ENCODE measurements at regions not wholly inside any gene's neighbourhood (a gene's known extent, or its start where the extent isn't known, plus 50 kb on each side); places are given as distances from the start of the nearest gene placed in this dataset.

- H3K4me1 ChIP-seq (ENCODE audit: control insufficient read depth in 1 of 2, insufficient read depth in 2 of 2, low read depth in 1 of 2, low read length in 1 of 2) = peaks cover 0 to 7% of the 10 kb centered on the region in 2 experiments; a peak in 2 of 4 replicates
- H3K27ac ChIP-seq (ENCODE audit: low read depth in 2 of 2, low read length in 1 of 2) = no peak overlapping the region
- no peaks in the 10 kb centered on the region for H3K79me2 ChIP-seq (ENCODE audit: insufficient read depth)
- no peak overlapping the region for H3K4me3 ChIP-seq (ENCODE audit: low read depth in 2 of 2, low read length in 1 of 2)
- H3K4me2 ChIP-seq = no peak overlapping the region
- H2AFZ ChIP-seq (ENCODE audit: low read depth) = no peak overlapping the region
- no peak overlapping the region for H3K9ac ChIP-seq
- ChIA-PET POLR2A (no interaction called here), CTCF (interaction anchor here (1.2 to 1.4 kb wide), 2 partner anchors 23 to 27 kb away, joined by 3 to 4 read pairs; no protein-coding TSS in a partner anchor)
- no peaks in the 10 kb centered on the region for H3K27me3 ChIP-seq (ENCODE audit: insufficient read depth)
- DNase-seq = no peak
- no peaks in the 10 kb centered on the region for H3K9me3 ChIP-seq
- TF ChIP-seq CTCF (IDR thresholded peaks at IDR 0.05) = no peak
- no peak for TF ChIP-seq ZBTB33 (IDR thresholded peaks at IDR 0.05; ENCODE audit: borderline replicate concordance, low read depth)
- no peak for TF ChIP-seq JUND (IDR thresholded peaks at IDR 0.05)
- no peak for TF ChIP-seq NFIC (IDR thresholded peaks at IDR 0.05; ENCODE audit: borderline replicate concordance)
- no peak for TF ChIP-seq POLR2AphosphoS5 (IDR thresholded peaks at IDR 0.05; ENCODE audit: low read depth, low read length)
- no peak for TF ChIP-seq ELF1 (IDR thresholded peaks at IDR 0.05)
- TF ChIP-seq MXI1 (IDR thresholded peaks at IDR 0.05; ENCODE audit: low read depth, low read length) = no peak
- no peak for TF ChIP-seq REST (IDR thresholded peaks at IDR 0.05; ENCODE audit: low read depth, low read length)
- no peak for TF ChIP-seq RCOR1 (IDR thresholded peaks at IDR 0.05; ENCODE audit: low read length)
- no peak for TF ChIP-seq TEAD4 (IDR thresholded peaks at IDR 0.05; ENCODE audit: borderline replicate concordance, insufficient read depth)
- no peak for TF ChIP-seq RAD21 (IDR thresholded peaks at IDR 0.05; ENCODE audit: low read length)
- TF ChIP-seq PBX3 (IDR thresholded peaks at IDR 0.05) = no peak
- TF ChIP-seq GABPA (IDR thresholded peaks at IDR 0.05; ENCODE audit: low read depth) = no peak
- TF ChIP-seq IRF3 (IDR thresholded peaks at IDR 0.05; ENCODE audit: low read depth, low read length) = no peak
- no peak for TF ChIP-seq MAX (IDR thresholded peaks at IDR 0.05; ENCODE audit: low read depth)
- no peak for TF ChIP-seq FOSL2 (IDR thresholded peaks at IDR 0.05; ENCODE audit: borderline replicate concordance, low read depth)
- TF ChIP-seq RFX5 (IDR thresholded peaks at IDR 0.05; ENCODE audit: low read length) = no peak
- no peak for TF ChIP-seq TCF12 (IDR thresholded peaks at IDR 0.05)
- TF ChIP-seq FOXJ3 (CRISPR knock-in tag; IDR thresholded peaks at IDR 0.05) = no peak
- H3K36me3 ChIP-seq (replicated peaks in 1 of 2; ENCODE audit: control insufficient read depth in 1 of 2, insufficient read depth in 2 of 2, low read length in 1 of 2) = no peaks in the 10 kb centered on the region
- no peaks in the 10 kb centered on the region for H3K9me2 ChIP-seq
- no peaks in the 10 kb centered on the region for H4K20me1 ChIP-seq (ENCODE audit: insufficient read depth)
- H3F3A ChIP-seq (replicated peaks; ENCODE audit: insufficient read depth) = no peaks in the 10 kb centered on the region
Observed at GRCh38 chr2:217195016-217195415, 335.2 kb upstream of the TNP1 start.
